Upper lobe of right lung (tissue), 1 donor: ENCODE measurements at regions not wholly inside any gene's neighbourhood (a gene's known extent, or its start where the extent isn't known, plus 50 kb on each side); places are given as distances from the start of the nearest gene placed in this dataset.
"Not testable (repeated sequence)": the region's sequence is repeated elsewhere in the genome, so short reads cannot be mapped to it uniquely, and the experiment has no call there.

Experiments used
- ATAC-seq: fragments of 200-7000 bp; cut with Tn5 transposase; one replicate; pipeline ENCODE4 v1.9.1; 2020; ENCODE audit warnings: mild to moderate bottlenecking, moderate library complexity
- DNase-seq: peaks from one replicate; pipeline ENCODE4 v3.0.0-alpha.2; 2020
- H3K27ac ChIP-seq: fragments of 200-600 bp; one replicate; pipeline ENCODE4 v1.8.0; 2022
- H3K27me3 ChIP-seq: fragments of 200-600 bp; one replicate; pipeline ENCODE4 v1.8.0; 2022; ENCODE audit warnings: mild to moderate bottlenecking
- H3K36me3 ChIP-seq: fragments of 200-600 bp; one replicate; pipeline ENCODE4 v1.8.0; 2022
- H3K4me1 ChIP-seq: fragments of 200-600 bp; one replicate; pipeline ENCODE4 v1.8.0; 2022
- H3K4me3 ChIP-seq: fragments of 200-600 bp; one replicate; pipeline ENCODE4 v1.8.0; 2022; ENCODE audit warnings: mild to moderate bottlenecking
- H3K9me3 ChIP-seq: fragments of 200-600 bp; one replicate; pipeline ENCODE4 v1.8.0; 2022
- CTCF ChIP-seq: fragments of 200-600 bp; IDR thresholded peaks from one replicate; pipeline ENCODE4 v1.8.0; 2022; ENCODE audit warnings: antibody characterized with exemption
- intact Hi-C: fragments of 100-400 bp; cut with DNase I; formaldehyde crosslinking; loops from one replicate; pipeline ENCODE4 v1.11.0; 2022
- donor health status: DM: no; HTN: yes; CAD: no; lungs with severe emphysema.

- intact Hi-C loops = no loop called here
- H3K4me3 ChIP-seq = no peak overlapping the region
- no peak overlapping the region for H3K27ac ChIP-seq
- DNase-seq (no peak), ATAC-seq (no peak)
- H3K27me3 ChIP-seq = no peaks in the 10 kb centered on the region
- no peak for TF ChIP-seq CTCF
- H3K4me1 ChIP-seq = no peaks in the 10 kb centered on the region
- H3K9me3 ChIP-seq = no peaks in the 10 kb centered on the region
- no peaks in the 10 kb centered on the region for H3K36me3 ChIP-seq
Measured at GRCh38 chr14:97143011-97143410, 345.8 kb downstream of the VRK1 start.

GRCh38 chr14:97143456-97143855, 346.3 kb downstream of the VRK1 start:
- H3K36me3 ChIP-seq = no peaks in the 10 kb centered on the region
- no peaks in the 10 kb centered on the region for H3K9me3 ChIP-seq
- intact Hi-C loops = no loop called here
- ATAC-seq (no peak), DNase-seq (no peak)
- no peak for TF ChIP-seq CTCF
- no peak overlapping the region for H3K27ac ChIP-seq
- no peaks in the 10 kb centered on the region for H3K4me1 ChIP-seq
- H3K4me3 ChIP-seq = no peak overlapping the region
- no peaks in the 10 kb centered on the region for H3K27me3 ChIP-seq

- H3K4me1 ChIP-seq, H3K27ac ChIP-seq, H3K27me3 ChIP-seq, H3K4me3 ChIP-seq, ATAC-seq, H3K9me3 ChIP-seq, intact Hi-C loops, H3K36me3 ChIP-seq, DNase-seq: not testable (repeated sequence)
Measured at GRCh38 chr14:97148021-97148420, 350.8 kb downstream of the VRK1 start.

- Histone ChIP-seq H3K9me3 (no peaks in the 10 kb centered on the region), H3K27ac (no peak overlapping the region), H3K4me3 (no peak overlapping the region), H3K27me3 (no peaks in the 10 kb centered on the region), H3K36me3 (no peaks in the 10 kb centered on the region), H3K4me1 (no peaks in the 10 kb centered on the region)
- intact Hi-C loops = no loop called here
- DNase-seq = no peak
- TF ChIP-seq CTCF = no peak
- ATAC-seq = no peak
Measured at GRCh38 chr14:97149775-97150174, 352.6 kb downstream of the VRK1 start.

- no peak for ATAC-seq
- Histone ChIP-seq H3K27me3 (no peaks in the 10 kb centered on the region), H3K36me3 (no peaks in the 10 kb centered on the region), H3K4me3 (no peak overlapping the region), H3K4me1 (no peaks in the 10 kb centered on the region), H3K27ac (no peak overlapping the region), H3K9me3 (no peaks in the 10 kb centered on the region)
- TF ChIP-seq CTCF = no peak
- DNase-seq = no peak
- intact Hi-C loops = no loop called here
Measured at GRCh38 chr14:97153527-97153926, 356.3 kb downstream of the VRK1 start.

GRCh38 chr14:97155320-97155719, 358.1 kb downstream of the VRK1 start:
- intact Hi-C loops = no loop called here
- ATAC-seq (no peak), DNase-seq (no peak)
- Histone ChIP-seq H3K4me1 (no peaks in the 10 kb centered on the region), H3K36me3 (no peaks in the 10 kb centered on the region), H3K4me3 (no peak overlapping the region), H3K27me3 (no peaks in the 10 kb centered on the region), H3K27ac (no peak overlapping the region), H3K9me3 (no peaks in the 10 kb centered on the region)
- no peak for TF ChIP-seq CTCF
